ENCODE measurements at regions not wholly inside any gene's neighbourhood (a gene's known extent, or its start where the extent isn't known, plus 50 kb on each side); places are given as distances from the start of the nearest gene placed in this dataset.

GRCh38 chr11:70849031-70849430 lies 403.3 kb downstream of the SHANK2 start:
- no peaks in the 10 kb centered on the region for H3K36me3 ChIP-seq
- TF ChIP-seq POLR2A (IDR thresholded peaks at IDR 0.05) (no peak), EP300 (IDR thresholded peaks at IDR 0.05) (no peak), CTCF (IDR thresholded peaks at IDR 0.05) (no peak)
- H3K9me3 ChIP-seq: peaks cover 0 to 56% (median 0%) of the 10 kb centered on the region in 4 donors
- no peaks in the 10 kb centered on the region for H3K4me1 ChIP-seq
- WGBS, 2 donors: 85 to 91% methylated on average over 3 of the region's 3 CpGs
- no peak overlapping the region for H3K4me3 ChIP-seq
- DNase-seq (ENCODE audit: low spot score in 2 of 2): no peak
- H3K27me3 ChIP-seq: no peaks in the 10 kb centered on the region
- H3K27ac ChIP-seq: no peak overlapping the region

DNA sequence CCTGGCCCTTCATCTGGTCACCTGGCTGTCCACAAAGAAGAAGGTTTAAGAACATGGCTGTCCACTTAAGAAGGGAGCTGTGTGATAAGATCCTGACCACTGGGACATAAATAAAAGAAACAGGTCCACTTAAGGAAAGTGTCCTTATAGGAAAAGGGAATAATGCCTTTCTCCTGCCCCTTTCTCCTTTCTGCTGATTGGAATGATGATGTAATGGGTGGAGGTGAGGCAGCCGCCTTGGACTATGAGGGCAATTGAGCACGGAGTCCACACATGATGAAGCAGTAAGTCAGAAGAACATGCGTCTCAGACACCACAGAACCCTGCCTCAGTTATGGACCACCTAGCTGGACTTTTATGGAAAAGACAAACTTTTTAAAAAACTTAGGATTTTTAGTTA lies 401.1 kb downstream of the SHANK2 start:
- H3K27ac ChIP-seq: no peak overlapping the region
- TF ChIP-seq CTCF (IDR thresholded peaks at IDR 0.05) (no peak), EP300 (IDR thresholded peaks at IDR 0.05) (no peak), POLR2A (IDR thresholded peaks at IDR 0.05) (no peak)
- H3K4me3 ChIP-seq: no peak overlapping the region
- H3K36me3 ChIP-seq: no peaks in the 10 kb centered on the region
- DNase-seq (ENCODE audit: low spot score in 2 of 2): no peak
- peaks cover 0 to 46% (median 0%) of the 10 kb centered on the region in 4 donors for H3K9me3 ChIP-seq
- 91 to 93% methylated on average over 3 of the region's 3 CpGs for WGBS, 2 donors
- no peaks in the 10 kb centered on the region for H3K27me3 ChIP-seq
- H3K4me1 ChIP-seq: no peaks in the 10 kb centered on the region

GRCh38 chr11:70851907-70852306 lies 400.5 kb downstream of the SHANK2 start:
- Histone ChIP-seq H3K4me3 (no peak overlapping the region), H3K27ac (no peak overlapping the region), H3K36me3 (no peaks in the 10 kb centered on the region), H3K27me3 (no peaks in the 10 kb centered on the region), H3K4me1 (no peaks in the 10 kb centered on the region), H3K9me3 (peaks cover 0 to 41% (median 0%) of the 10 kb centered on the region in 4 donors)
- 87 to 89% methylated on average over 10 of the region's 10 CpGs for WGBS, 2 donors
- TF ChIP-seq EP300 (IDR thresholded peaks at IDR 0.05): no peak
- TF ChIP-seq CTCF (IDR thresholded peaks at IDR 0.05): no peak
- no peak for TF ChIP-seq POLR2A (IDR thresholded peaks at IDR 0.05)
- no peak for DNase-seq (ENCODE audit: low spot score in 2 of 2)

DNA sequence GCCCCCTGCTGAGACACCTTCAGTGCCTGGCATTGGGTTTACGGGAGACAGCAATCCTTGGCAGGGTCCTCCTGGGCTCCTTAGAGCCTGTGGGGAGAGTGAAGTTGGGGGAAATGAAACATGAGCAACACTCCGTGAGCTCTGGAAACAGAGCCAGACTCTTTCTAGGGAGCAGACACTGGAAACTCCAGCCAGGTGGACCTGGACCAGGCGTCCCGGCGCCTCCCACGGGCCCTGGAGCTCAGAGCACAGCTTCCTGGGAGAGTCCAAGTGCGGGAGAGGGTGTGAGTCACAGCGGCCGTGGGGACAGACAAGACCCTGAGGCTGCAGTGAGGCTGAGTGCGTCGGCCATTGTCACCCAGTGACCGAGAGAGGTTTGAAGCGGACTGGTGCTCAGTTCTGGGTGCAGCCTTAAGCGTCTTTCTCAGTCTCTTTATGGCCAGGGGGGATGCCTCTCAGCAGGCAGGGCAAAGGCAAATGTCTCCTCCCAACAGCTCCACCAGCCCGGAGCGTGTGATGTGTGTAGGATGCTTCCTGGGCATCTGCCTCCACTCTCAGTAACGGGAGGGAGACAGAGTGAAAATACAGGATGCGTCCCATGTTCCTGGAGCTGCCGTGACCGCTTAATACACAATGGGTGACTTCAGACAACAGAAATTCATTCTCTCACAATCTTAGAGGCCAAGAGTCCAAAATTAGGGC lies 399.2 kb downstream of the SHANK2 start:
- TF ChIP-seq CTCF (IDR thresholded peaks at IDR 0.05) (no peak), POLR2A (IDR thresholded peaks at IDR 0.05) (no peak), EP300 (IDR thresholded peaks at IDR 0.05) (no peak)
- Histone ChIP-seq H3K27ac (no peak overlapping the region), H3K36me3 (no peaks in the 10 kb centered on the region), H3K4me1 (no peaks in the 10 kb centered on the region), H3K27me3 (no peaks in the 10 kb centered on the region), H3K9me3 (peaks cover 0 to 34% (median 0%) of the 10 kb centered on the region in 4 donors), H3K4me3 (no peak overlapping the region)
- WGBS, 2 donors: 47 to 60% methylated on average over 17 to 20 of the region's 20 CpGs
- DNase-seq (ENCODE audit: low spot score in 2 of 2): no peak

DNA sequence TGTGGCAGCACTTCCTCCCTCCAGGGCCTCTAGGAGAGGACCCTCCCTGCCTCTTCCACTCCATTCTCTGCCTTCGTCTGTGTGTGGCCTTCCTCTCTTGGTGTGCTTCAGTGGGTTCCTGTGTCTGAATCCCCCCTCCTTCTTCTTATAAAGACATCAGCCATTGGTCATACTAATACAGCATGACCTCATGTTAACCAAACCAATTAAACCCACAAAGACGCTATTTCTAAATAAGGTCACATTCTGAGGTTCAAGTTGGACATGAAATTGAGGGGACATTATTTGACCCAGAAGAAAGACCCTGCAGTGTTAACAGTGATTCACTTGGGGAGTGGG lies 398.6 kb downstream of the SHANK2 start:
- TF ChIP-seq EP300 (IDR thresholded peaks at IDR 0.05) (no peak), CTCF (IDR thresholded peaks at IDR 0.05) (no peak), POLR2A (IDR thresholded peaks at IDR 0.05) (no peak)
- H3K36me3 ChIP-seq: no peaks in the 10 kb centered on the region
- no peaks in the 10 kb centered on the region for H3K4me1 ChIP-seq
- 48% methylated on average over 2 of the region's 2 CpGs for WGBS, 2 donors
- H3K4me3 ChIP-seq: no peak overlapping the region
- peaks cover 0 to 29% (median 0%) of the 10 kb centered on the region in 4 donors for H3K9me3 ChIP-seq
- DNase-seq (ENCODE audit: low spot score in 2 of 2): no peak
- H3K27me3 ChIP-seq: no peaks in the 10 kb centered on the region
- no peak overlapping the region for H3K27ac ChIP-seq
